Renal cortex interstitium (tissue), 11 donors: ENCODE measurements at regions not wholly inside any gene's neighbourhood (a gene's known extent, or its start where the extent isn't known, plus 50 kb on each side); places are given as distances from the start of the nearest gene placed in this dataset.

Source experiments
- DNase-seq, 11 donors: peaks; one replicate each; pipeline ENCODE4 v3.0.0-alpha.2; 2013; ENCODE audit warnings: low read depth in 9 of 11, low spot score in 4 of 11; ENCODE audit errors: extremely low read depth in 1 of 11

- no peak for DNase-seq
Observed at GRCh38 chr6:114398481-114398880, 55.7 kb upstream of the HS3ST5 start.
